Stomach (tissue), 4 donors: ENCODE measurements at regions not wholly inside any gene's neighbourhood (a gene's known extent, or its start where the extent isn't known, plus 50 kb on each side); places are given as distances from the start of the nearest gene placed in this dataset.

ENCODE experiments used
- POLR2A ChIP-seq, 4 donors: fragments of 450-650 bp; IDR thresholded peaks; one replicate each; pipeline ENCODE4 v1.6.1; 2016; ENCODE audit warnings: antibody characterized with exemption in 4 of 4, control low read depth in 2 of 4, mild to moderate bottlenecking in 1 of 4, moderate library complexity in 1 of 4
- POLR2AphosphoS5 ChIP-seq, 3 donors: sonication (generic); formaldehyde crosslinking; IDR thresholded peaks; one replicate each; pipeline ENCODE4 v1.6.1; 2016; ENCODE audit warnings: antibody characterized with exemption in 3 of 3
- TF ChIP-seq, protein P1 (sequence below), 7 experiments: fragments of 450-650 bp in 4 of 7; fragments of 200-600 bp in 3 of 7; sonication (generic) in 3 of 7; IDR thresholded peaks; one replicate each; pipeline ENCODE4 v1.5.1; 2016 to 2019; ENCODE audit warnings: antibody characterized with exemption in 7 of 7, control low read depth in 2 of 7, mild to moderate bottlenecking in 1 of 7

DNA sequence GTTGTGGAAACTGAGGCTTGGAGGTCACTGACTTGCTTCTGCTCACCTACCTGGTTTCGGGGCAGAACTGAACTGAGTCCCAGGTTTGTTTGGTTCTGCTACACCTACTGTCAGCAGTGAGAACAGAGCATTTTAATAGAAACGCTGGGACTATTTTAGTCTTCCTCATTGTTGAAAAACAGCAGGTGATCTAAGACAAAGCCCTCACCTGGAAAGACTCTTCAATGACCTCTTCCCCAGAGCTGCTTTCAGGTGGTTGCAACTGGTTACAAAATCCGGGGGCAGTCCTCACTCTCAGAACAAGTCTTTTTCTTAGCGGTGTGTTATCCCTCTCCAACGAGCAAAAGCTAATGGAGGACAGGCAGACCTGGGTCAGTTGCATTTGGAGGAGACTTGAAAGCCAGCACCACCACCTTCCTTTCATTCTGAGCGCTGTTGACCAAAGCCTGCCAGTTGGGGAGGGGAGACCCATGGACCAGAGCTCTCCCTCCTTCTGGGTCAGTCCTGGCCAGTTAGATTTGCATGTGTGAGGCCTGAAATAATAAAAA, 217.0 kb downstream of the NCK2 start:
- TF ChIP-seq, protein P1, sequence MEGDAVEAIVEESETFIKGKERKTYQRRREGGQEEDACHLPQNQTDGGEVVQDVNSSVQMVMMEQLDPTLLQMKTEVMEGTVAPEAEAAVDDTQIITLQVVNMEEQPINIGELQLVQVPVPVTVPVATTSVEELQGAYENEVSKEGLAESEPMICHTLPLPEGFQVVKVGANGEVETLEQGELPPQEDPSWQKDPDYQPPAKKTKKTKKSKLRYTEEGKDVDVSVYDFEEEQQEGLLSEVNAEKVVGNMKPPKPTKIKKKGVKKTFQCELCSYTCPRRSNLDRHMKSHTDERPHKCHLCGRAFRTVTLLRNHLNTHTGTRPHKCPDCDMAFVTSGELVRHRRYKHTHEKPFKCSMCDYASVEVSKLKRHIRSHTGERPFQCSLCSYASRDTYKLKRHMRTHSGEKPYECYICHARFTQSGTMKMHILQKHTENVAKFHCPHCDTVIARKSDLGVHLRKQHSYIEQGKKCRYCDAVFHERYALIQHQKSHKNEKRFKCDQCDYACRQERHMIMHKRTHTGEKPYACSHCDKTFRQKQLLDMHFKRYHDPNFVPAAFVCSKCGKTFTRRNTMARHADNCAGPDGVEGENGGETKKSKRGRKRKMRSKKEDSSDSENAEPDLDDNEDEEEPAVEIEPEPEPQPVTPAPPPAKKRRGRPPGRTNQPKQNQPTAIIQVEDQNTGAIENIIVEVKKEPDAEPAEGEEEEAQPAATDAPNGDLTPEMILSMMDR (IDR thresholded peaks at IDR 0.05), result no peak
- TF ChIP-seq POLR2A (IDR thresholded peaks at IDR 0.05) (no peak), POLR2AphosphoS5 (IDR thresholded peaks at IDR 0.05) (no peak)
